ENCODE measurements at regions not wholly inside any gene's neighbourhood (a gene's known extent, or its start where the extent isn't known, plus 50 kb on each side); places are given as distances from the start of the nearest gene placed in this dataset.

GRCh38 chr17:5785867-5786509 lies 201.7 kb upstream of the NLRP1 start:
- TF ChIP-seq CTCF (IDR thresholded peaks at IDR 0.05) = no peak
- no peak for TF ChIP-seq POLR2A (IDR thresholded peaks at IDR 0.05; ENCODE audit: low read depth)
- no peak for TF ChIP-seq POLR2AphosphoS5 (IDR thresholded peaks at IDR 0.05)
- TF ChIP-seq EP300 (IDR thresholded peaks at IDR 0.05) = no peak

Measured in esophagus muscularis mucosa (tissue), 4 donors.